HG02870 (cell line): ENCODE measurements at regions not wholly inside any gene's neighbourhood (a gene's known extent, or its start where the extent isn't known, plus 50 kb on each side); places are given as distances from the start of the nearest gene placed in this dataset.

Source experiments
- ATAC-seq: cut with Tn5 transposase; IDR thresholded peaks from one replicate; pipeline ENCODE4 v1.9.1; 2021; ENCODE audit warnings: mild to moderate bottlenecking, moderate library complexity; ENCODE audit not compliant: unreplicated experiment

- ATAC-seq, result no peak
These were observed 457.5 kb downstream of the IRX1 start for GRCh38 chr5:4053136-4053535.

GRCh38 chr5:4054092-4054491, 458.5 kb downstream of the IRX1 start:
- ATAC-seq, result no peak

GRCh38 chr5:4058899-4059298, 463.3 kb downstream of the IRX1 start:
- ATAC-seq, result no peak

- ATAC-seq, result no peak
These were observed 470.1 kb downstream of the IRX1 start for GRCh38 chr5:4065472-4066320.

- ATAC-seq, result no peak
These were observed 472.5 kb downstream of the IRX1 start for GRCh38 chr5:4068171-4068570.

- ATAC-seq, result no peak
These were observed 482.9 kb downstream of the IRX1 start for GRCh38 chr5:4078544-4078943.

GRCh38 chr5:4079831-4080230, 484.2 kb downstream of the IRX1 start:
- ATAC-seq, result no peak

GRCh38 chr5:4080370-4080769, 484.7 kb downstream of the IRX1 start:
- ATAC-seq, result no peak

GRCh38 chr5:4081059-4081458, 485.4 kb downstream of the IRX1 start:
- ATAC-seq, result no peak

GRCh38 chr5:4081466-4081865, 485.8 kb downstream of the IRX1 start:
- no peak for ATAC-seq

GRCh38 chr5:4082966-4083564, 487.4 kb downstream of the IRX1 start:
- no peak for ATAC-seq

GRCh38 chr5:4083591-4084337, 488.1 kb downstream of the IRX1 start:
- no peak for ATAC-seq

GRCh38 chr5:4086081-4086480, 490.4 kb downstream of the IRX1 start:
- ATAC-seq, result no peak

- no peak for ATAC-seq
These were observed 491.5 kb downstream of the IRX1 start for GRCh38 chr5:4087110-4087509.

- ATAC-seq, result no peak
These were observed 493.5 kb downstream of the IRX1 start for GRCh38 chr5:4089087-4089486.

GRCh38 chr5:4093236-4093635, 497.6 kb downstream of the IRX1 start:
- ATAC-seq, result no peak

- no peak for ATAC-seq
These were observed 498.3 kb downstream of the IRX1 start for GRCh38 chr5:4093970-4094369.

GRCh38 chr5:4095918-4096630, 500.4 kb downstream of the IRX1 start:
- ATAC-seq, result no peak

GRCh38 chr5:4097199-4097598, 501.6 kb downstream of the IRX1 start:
- no peak for ATAC-seq

GRCh38 chr5:4098226-4098625, 502.6 kb downstream of the IRX1 start:
- no peak for ATAC-seq

- ATAC-seq, result no peak
These were observed 503.8 kb downstream of the IRX1 start for GRCh38 chr5:4099386-4099785.
